ENCODE measurements at regions not wholly inside any gene's neighbourhood (a gene's known extent, or its start where the extent isn't known, plus 50 kb on each side); places are given as distances from the start of the nearest gene placed in this dataset.

GRCh38 chr18:34075963-34076860, 148.5 kb downstream of the NOL4 start:
- no peaks in the 10 kb centered on the region for H3K27me3 ChIP-seq (ENCODE audit: control insufficient read depth in 1 of 2, insufficient read depth in 2 of 2, low read length in 2 of 2)
- no peaks in the 10 kb centered on the region for H3K9me3 ChIP-seq (ENCODE audit: low read length)
- no peaks in the 10 kb centered on the region for H3K36me3 ChIP-seq (ENCODE audit: insufficient read depth, low read length)
- H3K4me3 ChIP-seq (ENCODE audit: low read depth in 1 of 2, low read length in 2 of 2), result no peak overlapping the region
- no peaks in the 10 kb centered on the region for H3K4me1 ChIP-seq (ENCODE audit: insufficient read depth, low read length)
- H3K27ac ChIP-seq (ENCODE audit: low read depth, low read length), result no peak overlapping the region
- no peak overlapping the region for H3K9ac ChIP-seq (ENCODE audit: low read length)

GRCh38 chr18:34061226-34061625, 163.5 kb downstream of the NOL4 start:
- no peak overlapping the region for H3K9ac ChIP-seq (ENCODE audit: low read length)
- no peaks in the 10 kb centered on the region for H3K4me1 ChIP-seq (ENCODE audit: insufficient read depth, low read length)
- peaks cover 4% of the 10 kb centered on the region for H3K9me3 ChIP-seq (ENCODE audit: low read length)
- H3K27me3 ChIP-seq (ENCODE audit: control insufficient read depth in 1 of 2, insufficient read depth in 2 of 2, low read length in 2 of 2), result no peaks in the 10 kb centered on the region
- no peak overlapping the region for H3K4me3 ChIP-seq (ENCODE audit: low read depth in 1 of 2, low read length in 2 of 2)
- H3K27ac ChIP-seq (ENCODE audit: low read depth, low read length), result no peak overlapping the region
- H3K36me3 ChIP-seq (ENCODE audit: insufficient read depth, low read length), result no peaks in the 10 kb centered on the region

GRCh38 chr18:34055227-34055626, 169.5 kb downstream of the NOL4 start:
- Histone ChIP-seq H3K4me3 (ENCODE audit: low read depth in 1 of 2, low read length in 2 of 2) (no peak overlapping the region), H3K4me1 (ENCODE audit: insufficient read depth, low read length) (no peaks in the 10 kb centered on the region), H3K9ac (ENCODE audit: low read length) (no peak overlapping the region), H3K27ac (ENCODE audit: low read depth, low read length) (no peak overlapping the region), H3K36me3 (ENCODE audit: insufficient read depth, low read length) (no peaks in the 10 kb centered on the region), H3K27me3 (ENCODE audit: control insufficient read depth in 1 of 2, insufficient read depth in 2 of 2, low read length in 2 of 2) (no peaks in the 10 kb centered on the region), H3K9me3 (ENCODE audit: low read length) (peaks cover 7% of the 10 kb centered on the region)

- no peaks in the 10 kb centered on the region for H3K36me3 ChIP-seq (ENCODE audit: insufficient read depth, low read length)
- H3K9me3 ChIP-seq (ENCODE audit: low read length), result no peaks in the 10 kb centered on the region
- H3K9ac ChIP-seq (ENCODE audit: low read length), result no peak overlapping the region
- no peak overlapping the region for H3K4me3 ChIP-seq (ENCODE audit: low read depth in 1 of 2, low read length in 2 of 2)
- H3K27ac ChIP-seq (ENCODE audit: low read depth, low read length), result no peak overlapping the region
- H3K4me1 ChIP-seq (ENCODE audit: insufficient read depth, low read length), result no peaks in the 10 kb centered on the region
- no peaks in the 10 kb centered on the region for H3K27me3 ChIP-seq (ENCODE audit: control insufficient read depth in 1 of 2, insufficient read depth in 2 of 2, low read length in 2 of 2)
Observed at GRCh38 chr18:34050661-34051060, 174.1 kb downstream of the NOL4 start.

GRCh38 chr18:34049511-34049910, 175.2 kb downstream of the NOL4 start:
- Histone ChIP-seq H3K36me3 (ENCODE audit: insufficient read depth, low read length) (no peaks in the 10 kb centered on the region), H3K4me1 (ENCODE audit: insufficient read depth, low read length) (no peaks in the 10 kb centered on the region), H3K9ac (ENCODE audit: low read length) (no peak overlapping the region), H3K27me3 (ENCODE audit: control insufficient read depth in 1 of 2, insufficient read depth in 2 of 2, low read length in 2 of 2) (no peaks in the 10 kb centered on the region), H3K9me3 (ENCODE audit: low read length) (no peaks in the 10 kb centered on the region), H3K4me3 (ENCODE audit: low read depth in 1 of 2, low read length in 2 of 2) (no peak overlapping the region), H3K27ac (ENCODE audit: low read depth, low read length) (no peak overlapping the region)

GRCh38 chr18:34048423-34048822, 176.3 kb downstream of the NOL4 start:
- Histone ChIP-seq H3K27ac (ENCODE audit: low read depth, low read length) (no peak overlapping the region), H3K9ac (ENCODE audit: low read length) (no peak overlapping the region), H3K27me3 (ENCODE audit: control insufficient read depth in 1 of 2, insufficient read depth in 2 of 2, low read length in 2 of 2) (no peaks in the 10 kb centered on the region), H3K4me3 (ENCODE audit: low read depth in 1 of 2, low read length in 2 of 2) (no peak overlapping the region), H3K36me3 (ENCODE audit: insufficient read depth, low read length) (no peaks in the 10 kb centered on the region), H3K9me3 (ENCODE audit: low read length) (no peaks in the 10 kb centered on the region), H3K4me1 (ENCODE audit: insufficient read depth, low read length) (no peaks in the 10 kb centered on the region)

- Histone ChIP-seq H3K27ac (ENCODE audit: low read depth, low read length) (no peak overlapping the region), H3K27me3 (ENCODE audit: control insufficient read depth in 1 of 2, insufficient read depth in 2 of 2, low read length in 2 of 2) (no peaks in the 10 kb centered on the region), H3K36me3 (ENCODE audit: insufficient read depth, low read length) (no peaks in the 10 kb centered on the region), H3K9me3 (ENCODE audit: low read length) (no peaks in the 10 kb centered on the region), H3K4me1 (ENCODE audit: insufficient read depth, low read length) (no peaks in the 10 kb centered on the region), H3K4me3 (ENCODE audit: low read depth in 1 of 2, low read length in 2 of 2) (no peak overlapping the region), H3K9ac (ENCODE audit: low read length) (no peak overlapping the region)
Observed at GRCh38 chr18:34042423-34043146, 182.1 kb downstream of the NOL4 start.

- no peak overlapping the region for H3K9ac ChIP-seq (ENCODE audit: low read length)
- H3K27ac ChIP-seq (ENCODE audit: low read depth, low read length), result no peak overlapping the region
- no peaks in the 10 kb centered on the region for H3K9me3 ChIP-seq (ENCODE audit: low read length)
- H3K4me3 ChIP-seq (ENCODE audit: low read depth in 1 of 2, low read length in 2 of 2), result no peak overlapping the region
- no peaks in the 10 kb centered on the region for H3K4me1 ChIP-seq (ENCODE audit: insufficient read depth, low read length)
- no peaks in the 10 kb centered on the region for H3K27me3 ChIP-seq (ENCODE audit: control insufficient read depth in 1 of 2, insufficient read depth in 2 of 2, low read length in 2 of 2)
- no peaks in the 10 kb centered on the region for H3K36me3 ChIP-seq (ENCODE audit: insufficient read depth, low read length)
Observed at GRCh38 chr18:34039611-34040010, 185.1 kb downstream of the NOL4 start.

GRCh38 chr18:34039201-34039600, 185.5 kb downstream of the NOL4 start:
- Histone ChIP-seq H3K9ac (ENCODE audit: low read length) (no peak overlapping the region), H3K4me3 (ENCODE audit: low read depth in 1 of 2, low read length in 2 of 2) (no peak overlapping the region), H3K4me1 (ENCODE audit: insufficient read depth, low read length) (no peaks in the 10 kb centered on the region), H3K27me3 (ENCODE audit: control insufficient read depth in 1 of 2, insufficient read depth in 2 of 2, low read length in 2 of 2) (no peaks in the 10 kb centered on the region), H3K36me3 (ENCODE audit: insufficient read depth, low read length) (no peaks in the 10 kb centered on the region), H3K9me3 (ENCODE audit: low read length) (no peaks in the 10 kb centered on the region), H3K27ac (ENCODE audit: low read depth, low read length) (no peak overlapping the region)

GRCh38 chr18:34038086-34038485, 186.6 kb downstream of the NOL4 start:
- Histone ChIP-seq H3K27me3 (ENCODE audit: control insufficient read depth in 1 of 2, insufficient read depth in 2 of 2, low read length in 2 of 2) (no peaks in the 10 kb centered on the region), H3K36me3 (ENCODE audit: insufficient read depth, low read length) (no peaks in the 10 kb centered on the region), H3K4me1 (ENCODE audit: insufficient read depth, low read length) (no peaks in the 10 kb centered on the region), H3K9ac (ENCODE audit: low read length) (no peak overlapping the region), H3K27ac (ENCODE audit: low read depth, low read length) (no peak overlapping the region), H3K4me3 (ENCODE audit: low read depth in 1 of 2, low read length in 2 of 2) (no peak overlapping the region), H3K9me3 (ENCODE audit: low read length) (no peaks in the 10 kb centered on the region)

- no peaks in the 10 kb centered on the region for H3K27me3 ChIP-seq (ENCODE audit: control insufficient read depth in 1 of 2, insufficient read depth in 2 of 2, low read length in 2 of 2)
Observed at GRCh38 chr18:34033968-34034367, 190.7 kb downstream of the NOL4 start.

More at GRCh38 chr18:34033968-34034367, 190.7 kb downstream of the NOL4 start:
- no peak overlapping the region for H3K27ac ChIP-seq (ENCODE audit: low read depth, low read length)
- no peak overlapping the region for H3K4me3 ChIP-seq (ENCODE audit: low read depth in 1 of 2, low read length in 2 of 2)
- H3K9ac ChIP-seq (ENCODE audit: low read length), result no peak overlapping the region
- no peaks in the 10 kb centered on the region for H3K4me1 ChIP-seq (ENCODE audit: insufficient read depth, low read length)
- no peaks in the 10 kb centered on the region for H3K36me3 ChIP-seq (ENCODE audit: insufficient read depth, low read length)
- H3K9me3 ChIP-seq (ENCODE audit: low read length), result no peaks in the 10 kb centered on the region
